ENCODE measurements at regions not wholly inside any gene's neighbourhood (a gene's known extent, or its start where the extent isn't known, plus 50 kb on each side); places are given as distances from the start of the nearest gene placed in this dataset.

- no peak for TF ChIP-seq CTCF (IDR thresholded peaks at IDR 0.05)
- no peak for TF ChIP-seq POLR2A (IDR thresholded peaks at IDR 0.05)
- TF ChIP-seq POLR2AphosphoS5 (IDR thresholded peaks at IDR 0.05; ENCODE audit: insufficient read depth in 1 of 2, low read depth in 1 of 2) = no peak
These were observed 297.1 kb upstream of the RIMS1 start for GRCh38 chr6:71589254-71589653.
